Inferior parietal cortex (tissue), 1 donor: ENCODE measurements at regions not wholly inside any gene's neighbourhood (a gene's known extent, or its start where the extent isn't known, plus 50 kb on each side); places are given as distances from the start of the nearest gene placed in this dataset.

Experiments
- DNase-seq: peaks from one replicate; pipeline ENCODE4 v3.0.0-alpha.2; 2016; ENCODE audit errors: extremely low spot score

DNA sequence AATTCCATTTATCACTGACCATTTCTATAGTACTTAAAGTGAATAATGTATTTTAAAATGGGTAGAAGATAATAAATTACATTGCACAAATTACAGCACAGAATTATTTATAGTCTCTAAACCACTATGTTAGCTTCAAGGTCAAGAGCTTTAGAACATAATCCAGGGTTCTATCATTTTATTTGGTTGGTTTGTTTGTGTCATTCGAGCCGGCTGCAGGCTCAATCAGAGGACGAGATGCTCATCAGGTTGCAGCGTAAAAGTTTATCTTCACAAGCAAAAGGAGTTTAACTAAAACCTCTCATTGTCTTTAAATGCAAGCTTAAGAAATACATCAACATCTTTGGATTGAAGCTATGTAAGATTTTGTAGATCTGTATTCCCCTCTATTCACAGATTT, 523.8 kb downstream of the EFNA5 start:
- DNase-seq: no peak

GRCh38 chr5:107135391-107135790, 535.3 kb downstream of the EFNA5 start:
- no peak for DNase-seq

GRCh38 chr5:107134931-107135330, 535.8 kb downstream of the EFNA5 start:
- DNase-seq: no peak

GRCh38 chr5:107129051-107129450, 541.7 kb downstream of the EFNA5 start:
- no peak for DNase-seq

DNA sequence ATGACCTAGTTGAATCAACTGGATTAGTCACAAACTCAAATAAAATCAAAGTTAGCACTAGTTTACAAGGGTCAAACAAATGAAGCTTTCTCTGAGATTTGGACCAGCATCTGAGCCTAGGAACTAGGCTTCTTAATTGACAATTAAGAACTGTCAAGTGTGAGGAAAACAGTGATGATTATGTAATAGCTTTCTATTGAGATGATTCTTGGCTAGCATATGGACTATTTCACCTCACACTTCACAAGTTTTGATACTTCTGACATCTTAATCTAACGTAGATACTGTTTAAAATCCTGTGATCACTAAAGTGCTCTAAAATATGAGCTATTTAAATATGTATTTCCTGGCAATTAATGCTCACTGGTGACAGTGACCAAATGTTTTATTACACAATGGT, 542.9 kb downstream of the EFNA5 start:
- DNase-seq: no peak

DNA sequence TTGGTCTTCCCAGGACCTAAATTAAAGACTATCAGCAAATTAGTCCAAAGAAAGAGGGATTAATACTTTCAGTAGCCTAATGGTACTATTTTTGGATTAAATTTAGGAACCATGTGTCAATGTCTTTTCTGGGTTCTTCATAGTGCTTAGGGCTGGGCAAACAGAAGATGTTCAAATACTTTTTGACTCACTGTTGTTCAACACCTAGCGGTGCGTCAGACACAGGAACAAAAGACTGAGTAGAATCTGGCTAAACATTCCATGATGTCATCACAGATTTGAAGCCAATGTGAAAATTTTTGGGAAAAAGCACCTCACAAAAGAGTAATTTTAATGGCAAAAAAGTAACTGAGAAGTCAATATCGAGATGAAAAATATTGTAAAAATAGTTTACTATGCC, 544.4 kb downstream of the EFNA5 start:
- no peak for DNase-seq

DNA sequence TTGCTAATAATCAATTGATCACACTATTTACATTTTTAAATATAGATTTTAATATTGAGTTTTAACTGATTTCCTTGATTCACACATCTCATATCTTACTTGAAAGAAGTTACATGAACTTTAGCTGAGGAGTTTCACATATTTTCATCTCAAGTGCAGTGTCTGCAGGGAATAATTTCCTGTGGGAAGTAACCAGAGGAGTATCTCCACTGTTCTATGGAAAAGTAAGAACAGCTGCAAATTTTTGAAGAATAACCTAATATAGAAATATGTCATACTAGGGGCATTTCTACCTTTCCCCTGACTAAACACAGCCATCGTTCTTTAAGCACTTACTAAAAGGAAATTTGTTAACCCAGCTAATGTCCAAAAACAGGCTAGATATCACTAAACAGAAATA, 546.4 kb downstream of the EFNA5 start:
- no peak for DNase-seq

DNA sequence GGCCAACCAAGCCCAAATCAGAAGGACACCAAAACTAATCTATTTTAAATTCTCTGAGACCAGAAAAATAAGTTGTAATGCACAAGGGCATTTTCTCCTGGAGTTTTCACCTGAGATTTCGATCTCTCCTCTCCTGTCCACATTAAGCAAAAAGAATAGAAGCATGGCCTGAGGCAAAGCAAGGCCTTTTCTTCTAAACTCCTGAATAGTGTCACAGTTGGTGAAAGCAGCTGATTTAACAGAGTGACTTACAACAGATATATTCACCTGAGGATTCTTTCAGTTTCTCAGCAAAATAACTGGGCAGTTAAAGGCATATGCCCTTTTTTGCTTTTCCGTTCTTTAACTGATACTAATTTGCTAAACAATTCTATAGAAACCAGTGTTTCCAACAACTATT, 547.7 kb downstream of the EFNA5 start:
- DNase-seq: no peak

- DNase-seq: no peak
Measured at GRCh38 chr5:107121793-107122519, 548.8 kb downstream of the EFNA5 start.

- DNase-seq: no peak
Measured at GRCh38 chr5:107119656-107120055, 551.1 kb downstream of the EFNA5 start.

GRCh38 chr5:107118184-107119019, 552.3 kb downstream of the EFNA5 start:
- DNase-seq: no peak

GRCh38 chr5:107112216-107112615, 558.5 kb downstream of the EFNA5 start:
- peak; percentile 56 for DNase-seq

DNA sequence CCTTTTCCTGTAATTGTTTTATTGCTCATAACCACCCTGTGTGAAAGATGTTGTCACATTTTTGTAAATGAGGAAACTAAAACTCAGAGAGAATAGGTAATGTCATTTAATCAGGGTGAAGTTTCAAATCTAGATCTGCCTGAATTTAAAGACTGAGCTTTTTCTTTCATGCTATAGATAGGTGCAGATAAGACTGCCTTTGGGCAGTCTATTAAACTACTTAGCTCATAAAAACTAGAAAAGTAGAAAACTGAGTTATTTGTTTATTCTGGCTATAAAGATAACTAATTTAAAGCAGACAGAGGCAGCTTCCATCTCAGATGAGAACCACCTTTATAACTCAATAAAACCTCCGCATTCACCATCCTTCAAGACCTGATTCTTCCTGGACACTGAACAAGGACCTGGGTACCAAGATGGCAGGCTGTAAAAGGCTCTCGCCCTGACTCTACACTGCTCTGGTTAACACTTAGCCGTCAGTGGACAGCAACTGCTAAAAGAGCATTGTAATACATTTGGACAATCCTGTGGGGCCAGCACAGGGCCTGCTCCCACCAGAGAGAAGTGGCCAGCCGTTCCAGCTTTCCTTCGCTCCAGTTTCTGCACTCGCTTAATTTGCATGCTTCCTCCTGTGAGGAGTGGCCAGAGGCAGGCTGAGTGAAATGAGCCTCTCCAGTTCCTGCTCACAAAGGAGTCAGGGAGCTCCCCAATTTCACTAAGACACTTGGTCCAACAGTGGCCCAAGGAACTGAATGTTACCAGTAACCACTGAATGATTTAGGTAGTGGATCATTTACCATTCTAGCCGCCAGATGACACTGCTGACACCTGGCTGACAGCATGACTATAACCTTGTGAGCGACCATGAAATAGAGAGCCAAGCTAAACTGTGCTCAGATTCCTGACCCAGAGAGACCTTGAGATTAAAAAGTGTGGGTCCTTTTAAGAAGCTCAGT, 566.4 kb downstream of the EFNA5 start:
- no peak for DNase-seq

DNA sequence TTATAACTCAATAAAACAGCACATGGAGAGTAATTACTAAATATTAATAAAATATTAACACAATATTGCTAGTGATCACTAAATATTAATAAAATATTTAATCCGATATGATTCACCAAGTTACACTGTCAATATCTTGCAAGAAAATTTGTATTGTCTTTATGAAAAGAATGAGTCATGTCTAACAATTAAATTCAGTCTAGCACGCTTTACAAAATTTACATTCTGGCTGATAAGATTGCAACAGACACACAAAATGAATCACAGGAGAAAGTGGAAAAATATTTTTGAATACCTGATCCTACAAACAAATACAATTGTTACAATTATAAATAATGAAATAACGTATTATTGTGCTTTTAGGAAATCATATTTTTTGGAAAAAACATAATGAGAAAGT, 567.2 kb downstream of the EFNA5 start:
- DNase-seq: no peak

- DNase-seq: no peak
Measured at GRCh38 chr5:107100121-107100520, 570.6 kb downstream of the EFNA5 start.

DNA sequence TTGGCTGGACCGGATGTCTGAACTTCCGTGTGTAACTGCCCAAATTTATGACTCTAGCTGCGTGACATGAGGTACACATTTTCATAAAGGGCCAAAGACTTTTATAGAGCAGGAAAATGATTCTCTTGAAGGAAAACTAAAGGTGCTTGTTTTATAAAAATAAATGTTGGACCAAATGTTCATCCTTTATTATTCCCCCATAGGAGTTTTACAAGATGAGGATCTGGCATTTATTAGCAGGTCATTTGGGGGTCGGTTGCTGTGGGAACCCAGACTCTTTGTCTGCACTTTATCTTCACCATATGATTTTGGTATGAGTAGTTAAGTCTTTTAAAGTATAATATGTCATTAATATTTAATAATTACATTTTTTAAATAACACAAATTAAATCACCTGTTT, 571.2 kb downstream of the EFNA5 start:
- no peak for DNase-seq

DNA sequence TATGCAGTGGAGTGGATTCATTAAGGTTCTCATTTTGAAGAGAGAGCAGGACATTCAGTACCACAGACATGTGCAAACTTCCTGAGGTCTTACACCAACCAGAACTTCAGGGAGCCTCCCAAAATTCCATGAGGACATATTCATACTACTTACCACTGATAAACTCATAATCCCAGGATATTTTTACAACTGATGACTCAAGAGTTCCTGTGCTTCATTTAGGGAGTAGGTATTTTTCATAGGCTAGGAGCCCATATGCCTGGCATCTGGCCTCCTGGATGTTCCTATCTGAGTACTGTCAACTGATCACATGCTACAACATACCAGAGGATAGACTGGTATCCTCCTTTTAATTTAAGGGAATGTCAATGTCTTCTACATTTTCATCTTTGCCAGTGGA, 578.0 kb downstream of the EFNA5 start:
- DNase-seq: no peak

DNA sequence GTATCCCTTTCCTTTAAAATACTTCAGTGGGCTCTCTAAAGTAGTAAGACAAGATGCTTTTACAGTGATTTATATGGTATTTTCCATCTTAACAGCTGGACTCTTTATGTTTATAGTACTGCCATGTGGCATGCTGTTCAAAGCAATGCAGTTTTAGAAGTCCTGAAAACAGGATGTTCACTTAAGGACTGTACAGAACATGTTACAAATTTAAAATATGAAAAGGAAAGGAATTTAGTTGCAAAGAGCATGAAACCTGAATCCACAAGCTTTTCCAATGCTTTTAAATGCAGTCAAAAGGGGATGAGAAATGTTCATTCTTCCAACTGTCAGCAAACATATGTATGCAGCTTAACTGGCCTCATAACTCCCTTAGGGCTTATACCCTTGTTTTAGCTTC, 580.2 kb downstream of the EFNA5 start:
- DNase-seq: peak; percentile 42

- DNase-seq: no peak
Measured at GRCh38 chr5:107088907-107089306, 581.8 kb downstream of the EFNA5 start.

- DNase-seq: no peak
Measured at GRCh38 chr5:107085572-107085971, 585.2 kb downstream of the EFNA5 start.

DNA sequence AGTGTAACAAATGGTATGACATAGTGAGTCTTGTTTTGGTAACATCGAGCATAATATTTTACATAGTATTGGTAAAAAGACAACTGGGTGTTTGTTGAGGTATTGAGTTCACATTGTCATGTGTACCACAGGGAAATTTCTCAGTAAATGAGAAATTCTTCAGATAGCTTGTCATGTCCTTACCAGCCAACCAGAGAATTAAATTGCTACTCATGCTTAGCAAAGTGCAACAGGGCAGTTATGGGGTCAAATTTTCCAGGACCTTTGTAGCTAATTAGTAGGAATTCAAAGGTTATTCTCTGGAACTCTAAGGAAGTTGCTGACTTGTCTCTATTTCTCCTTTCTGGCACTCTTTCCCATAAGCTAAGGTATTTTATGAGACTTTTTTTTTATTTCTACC, 595.7 kb downstream of the EFNA5 start:
- no peak for DNase-seq

DNA sequence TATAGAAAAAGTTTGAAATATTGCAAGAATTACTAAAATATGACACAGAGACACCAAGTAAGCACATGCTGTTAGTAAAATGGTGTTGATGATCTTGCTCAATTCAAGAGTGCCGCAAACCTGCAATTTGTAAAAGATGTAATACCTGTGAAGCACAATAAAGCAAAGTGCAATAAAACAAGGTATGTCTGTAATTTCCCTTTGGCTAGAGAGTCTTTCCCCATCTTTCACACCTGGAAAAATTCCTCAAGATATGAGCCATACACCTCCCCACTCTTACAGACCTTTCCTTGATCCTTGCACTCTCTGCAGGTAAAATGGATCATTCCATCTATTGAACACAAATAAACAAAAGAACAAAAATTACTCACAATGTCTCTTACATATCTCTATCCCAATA, 597.8 kb downstream of the EFNA5 start:
- no peak for DNase-seq
